ENCODE measurements at regions not wholly inside any gene's neighbourhood (a gene's known extent, or its start where the extent isn't known, plus 50 kb on each side); places are given as distances from the start of the nearest gene placed in this dataset.
"Not testable (repeated sequence)": the region's sequence is repeated elsewhere in the genome, so short reads cannot be mapped to it uniquely, and the experiment has no call there.

GRCh38 chr7:94174375-94174774 lies 170.2 kb upstream of the BET1 start:
- ATAC-seq (replicated peaks) = no peak
- Mint-ChIP-seq H3K36me3 (ENCODE audit: low read depth) (no peaks in the 10 kb centered on the region), H3K4me3 (no peak overlapping the region), H3K27me3 (peaks cover 7% of the 10 kb centered on the region), H3K27ac (no peak overlapping the region), H3K9me3 (no peaks in the 10 kb centered on the region), H3K4me1 (no peaks in the 10 kb centered on the region)

DNA sequence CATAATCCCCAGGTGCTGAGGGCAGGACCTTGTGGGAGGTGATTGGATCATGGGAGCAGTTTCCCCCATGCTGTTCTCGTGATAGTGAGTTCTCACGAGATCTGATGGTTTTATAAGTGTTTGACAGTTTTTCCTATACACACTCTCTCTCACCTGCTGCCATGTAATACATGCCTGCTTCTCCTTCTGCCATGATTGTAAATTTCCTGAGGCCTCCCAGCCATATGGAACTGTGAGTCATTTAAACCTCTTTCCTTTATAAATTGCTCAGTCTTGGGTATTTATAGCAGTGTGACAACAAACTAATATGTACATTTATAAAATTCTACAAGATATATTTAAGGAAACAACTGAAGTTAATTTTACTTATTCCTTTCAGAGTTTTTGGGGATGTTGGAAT lies 170.8 kb upstream of the BET1 start:
- Mint-ChIP-seq H3K27me3 (peaks cover 7% of the 10 kb centered on the region), H3K27ac (no peak overlapping the region), H3K36me3 (ENCODE audit: low read depth) (no peaks in the 10 kb centered on the region), H3K9me3 (no peaks in the 10 kb centered on the region), H3K4me1 (no peaks in the 10 kb centered on the region), H3K4me3 (no peak overlapping the region)
- no peak for ATAC-seq (replicated peaks)

DNA sequence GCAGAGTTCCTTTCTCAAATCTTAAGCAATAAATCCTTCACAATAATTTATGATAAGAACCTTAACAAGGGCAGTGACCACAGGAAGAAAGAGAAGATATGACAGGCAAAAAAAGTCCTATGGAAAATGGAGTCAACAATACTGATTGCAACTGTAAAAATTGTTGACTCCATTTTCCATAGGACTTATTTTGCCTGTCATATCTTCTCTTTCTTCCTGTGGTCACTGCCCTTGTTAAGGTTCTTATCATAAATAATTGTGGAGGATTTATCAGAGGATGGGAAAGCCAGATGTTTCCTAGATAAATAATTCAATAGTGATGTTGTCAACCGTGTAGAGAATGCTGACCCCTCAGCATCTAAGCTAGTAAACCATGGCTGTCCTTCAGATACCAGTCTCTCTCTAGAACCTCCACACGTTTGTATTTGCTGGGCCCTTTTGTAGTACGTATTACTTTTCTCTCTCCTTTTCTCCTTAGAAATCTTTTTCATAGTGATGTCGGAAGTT lies 172.6 kb upstream of the BET1 start:
- Mint-ChIP-seq H3K9me3 (no peaks in the 10 kb centered on the region), H3K4me3 (no peak overlapping the region), H3K27me3 (peaks cover 7% of the 10 kb centered on the region)

DNA sequence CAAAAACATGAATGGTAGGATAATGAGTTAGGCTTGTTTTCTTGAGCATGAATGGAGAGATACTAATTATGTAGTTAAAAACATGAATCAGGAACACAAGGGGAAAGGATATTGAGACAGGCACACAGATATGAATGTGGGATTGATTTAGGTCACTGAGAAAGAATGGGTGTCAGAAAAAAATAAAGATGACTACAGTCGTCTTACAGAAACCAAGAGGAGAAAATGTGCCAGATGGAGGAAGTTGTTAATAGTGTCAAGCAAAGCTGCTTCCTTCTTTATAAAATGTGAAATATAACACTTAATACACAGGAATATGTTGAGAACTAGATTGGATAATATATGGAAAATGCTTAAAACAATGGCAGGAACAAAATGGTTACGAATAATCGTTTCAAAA lies 173.3 kb upstream of the BET1 start:
- H3K27me3 Mint-ChIP-seq = peaks cover 7% of the 10 kb centered on the region
- H3K4me1 Mint-ChIP-seq = no peaks in the 10 kb centered on the region
- no peak for ATAC-seq (replicated peaks)
- H3K36me3 Mint-ChIP-seq (ENCODE audit: low read depth) = no peaks in the 10 kb centered on the region
- H3K27ac Mint-ChIP-seq = no peak overlapping the region
- H3K9me3 Mint-ChIP-seq = no peaks in the 10 kb centered on the region
- H3K4me3 Mint-ChIP-seq = no peak overlapping the region

More for the DNA sequence above, 172.6 kb upstream of the BET1 start:
- no peaks in the 10 kb centered on the region for H3K4me1 Mint-ChIP-seq
- H3K27ac Mint-ChIP-seq = no peak overlapping the region
- no peaks in the 10 kb centered on the region for H3K36me3 Mint-ChIP-seq (ENCODE audit: low read depth)
- ATAC-seq (replicated peaks) = no peak

- Mint-ChIP-seq H3K27ac (no peak overlapping the region), H3K9me3 (no peaks in the 10 kb centered on the region), H3K4me1 (no peaks in the 10 kb centered on the region), H3K4me3 (no peak overlapping the region), H3K27me3 (peaks cover 7% of the 10 kb centered on the region), H3K36me3 (ENCODE audit: low read depth) (no peaks in the 10 kb centered on the region)
- ATAC-seq (replicated peaks) = peak; percentile 76
These were observed 174.1 kb upstream of the BET1 start for GRCh38 chr7:94178230-94178629.

DNA sequence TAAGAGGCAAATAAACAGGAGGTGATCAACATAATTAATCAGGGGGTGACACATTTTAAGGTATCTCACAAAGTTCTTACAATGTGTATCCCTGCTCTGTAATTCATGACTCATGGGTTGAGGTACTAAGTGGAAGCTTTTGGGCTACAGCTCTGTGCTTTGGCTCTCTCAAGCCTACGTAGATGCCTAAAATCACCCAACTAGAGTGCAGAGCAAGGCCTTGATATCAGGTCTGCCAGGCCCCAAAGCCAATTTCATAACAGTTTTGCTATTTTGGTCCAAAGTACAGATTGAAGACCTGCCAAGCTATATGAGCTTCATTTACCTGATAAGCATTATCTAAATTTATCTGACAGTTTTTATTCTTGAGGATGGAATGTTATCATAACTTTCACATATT lies 175.3 kb upstream of the BET1 start:
- Mint-ChIP-seq H3K27ac (no peak overlapping the region), H3K27me3 (peaks cover 4% of the 10 kb centered on the region), H3K36me3 (ENCODE audit: low read depth) (no peaks in the 10 kb centered on the region), H3K4me1 (no peaks in the 10 kb centered on the region), H3K4me3 (no peak overlapping the region), H3K9me3 (no peaks in the 10 kb centered on the region)
- no peak for ATAC-seq (replicated peaks)

DNA sequence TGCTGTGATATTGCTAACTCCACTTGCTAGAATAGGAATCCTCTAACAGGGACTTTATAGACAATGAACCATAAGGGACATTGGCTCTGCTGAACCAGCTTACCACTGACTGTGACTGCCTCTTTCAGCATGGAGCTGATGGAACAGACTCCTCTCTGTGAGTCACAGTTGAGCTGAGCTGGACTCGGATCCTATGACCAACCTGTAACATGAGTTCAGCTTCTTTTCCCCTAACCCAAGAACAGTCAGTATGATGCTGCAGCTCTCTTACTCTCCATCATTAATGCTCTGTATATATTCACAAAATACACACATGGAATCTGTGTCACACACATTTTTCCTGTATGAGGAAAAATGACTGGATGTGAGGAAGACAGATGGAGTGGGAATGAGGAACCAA lies 177.9 kb upstream of the BET1 start:
- H3K36me3 Mint-ChIP-seq (ENCODE audit: low read depth) = no peaks in the 10 kb centered on the region
- no peak overlapping the region for H3K27ac Mint-ChIP-seq
- H3K27me3 Mint-ChIP-seq = peaks cover 4% of the 10 kb centered on the region
- ATAC-seq (replicated peaks) = no peak
- peaks cover 3% of the 10 kb centered on the region for H3K9me3 Mint-ChIP-seq
- no peaks in the 10 kb centered on the region for H3K4me1 Mint-ChIP-seq
- H3K4me3 Mint-ChIP-seq = no peak overlapping the region

DNA sequence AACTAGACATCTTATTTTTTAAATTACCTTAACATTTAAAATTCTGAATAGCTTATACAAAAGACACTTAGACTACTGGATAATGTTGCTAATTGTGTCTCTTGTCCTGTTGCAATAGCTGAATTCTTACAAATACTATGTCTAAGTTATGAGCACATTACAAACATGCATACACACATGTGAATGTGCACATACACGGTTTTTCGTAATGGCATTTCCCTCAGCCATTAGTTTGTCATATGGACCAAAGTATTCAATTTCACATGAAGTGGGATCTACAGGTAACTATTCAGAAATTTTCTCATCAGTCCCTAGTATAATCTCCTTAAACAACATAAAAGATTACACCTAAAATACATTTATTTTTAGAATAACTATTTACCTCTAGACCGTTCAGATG lies 178.6 kb upstream of the BET1 start:
- no peak for ATAC-seq (replicated peaks)
- Mint-ChIP-seq H3K4me3 (no peak overlapping the region), H3K9me3 (peaks cover 4% of the 10 kb centered on the region), H3K4me1 (no peaks in the 10 kb centered on the region), H3K27ac (no peak overlapping the region), H3K36me3 (ENCODE audit: low read depth) (no peaks in the 10 kb centered on the region), H3K27me3 (no peaks in the 10 kb centered on the region)

- H3K36me3 Mint-ChIP-seq (ENCODE audit: low read depth) = no peaks in the 10 kb centered on the region
- H3K27me3 Mint-ChIP-seq = no peaks in the 10 kb centered on the region
- H3K27ac Mint-ChIP-seq = no peak overlapping the region
- H3K9me3 Mint-ChIP-seq = peaks cover 4% of the 10 kb centered on the region
- ATAC-seq (replicated peaks) = no peak
- no peak overlapping the region for H3K4me3 Mint-ChIP-seq
- no peaks in the 10 kb centered on the region for H3K4me1 Mint-ChIP-seq
These were observed 179.2 kb upstream of the BET1 start for GRCh38 chr7:94183289-94183749.

- peaks cover 3% of the 10 kb centered on the region for H3K27me3 Mint-ChIP-seq
- ATAC-seq (replicated peaks) = no peak
- no peak overlapping the region for H3K4me3 Mint-ChIP-seq
- no peaks in the 10 kb centered on the region for H3K36me3 Mint-ChIP-seq (ENCODE audit: low read depth)
- H3K9me3 Mint-ChIP-seq = peaks cover 4% of the 10 kb centered on the region
- no peaks in the 10 kb centered on the region for H3K4me1 Mint-ChIP-seq
- H3K27ac Mint-ChIP-seq = no peak overlapping the region
These were observed 179.7 kb upstream of the BET1 start for GRCh38 chr7:94183891-94184290.

GRCh38 chr7:94188350-94188749 lies 184.2 kb upstream of the BET1 start:
- Mint-ChIP-seq H3K27ac (no peak overlapping the region), H3K36me3 (ENCODE audit: low read depth) (no peaks in the 10 kb centered on the region), H3K4me3 (no peak overlapping the region), H3K9me3 (peaks cover 4% of the 10 kb centered on the region), H3K27me3 (peaks cover 3% of the 10 kb centered on the region), H3K4me1 (no peaks in the 10 kb centered on the region)
- ATAC-seq (replicated peaks) = no peak

DNA sequence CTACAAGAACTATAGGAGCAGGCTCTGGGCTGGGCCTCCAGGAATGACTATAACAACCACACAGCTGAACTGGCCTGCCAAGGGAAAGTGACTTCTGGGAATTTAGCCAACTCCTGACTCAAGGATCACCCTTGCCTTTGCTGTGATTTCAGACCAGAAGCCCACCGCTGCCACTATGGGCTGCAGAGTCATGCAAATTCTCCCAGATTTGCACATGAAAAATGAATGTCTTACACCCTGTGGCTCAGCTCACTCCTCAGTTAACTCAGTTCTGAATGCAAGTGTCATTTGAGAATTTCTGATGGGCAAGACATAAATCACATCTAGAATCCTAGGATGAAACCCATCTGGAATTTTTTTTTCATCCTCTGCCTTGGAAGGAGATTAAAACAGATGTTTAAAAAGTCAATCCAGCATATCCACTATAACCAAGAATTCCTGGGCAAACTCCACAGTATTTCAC lies 186.5 kb upstream of the BET1 start:
- peaks cover 4% of the 10 kb centered on the region for H3K9me3 Mint-ChIP-seq
- no peaks in the 10 kb centered on the region for H3K36me3 Mint-ChIP-seq (ENCODE audit: low read depth)
- no peak overlapping the region for H3K27ac Mint-ChIP-seq
- no peak overlapping the region for H3K4me3 Mint-ChIP-seq
- H3K4me1 Mint-ChIP-seq = no peaks in the 10 kb centered on the region
- peaks cover 3% of the 10 kb centered on the region for H3K27me3 Mint-ChIP-seq
- no peak for ATAC-seq (replicated peaks)

GRCh38 chr7:94194426-94194825 lies 190.3 kb upstream of the BET1 start:
- H3K4me3 Mint-ChIP-seq; H3K27ac Mint-ChIP-seq; H3K27me3 Mint-ChIP-seq; ATAC-seq (replicated peaks); H3K36me3 Mint-ChIP-seq (ENCODE audit: low read depth); H3K9me3 Mint-ChIP-seq; H3K4me1 Mint-ChIP-seq: not testable (repeated sequence)

DNA sequence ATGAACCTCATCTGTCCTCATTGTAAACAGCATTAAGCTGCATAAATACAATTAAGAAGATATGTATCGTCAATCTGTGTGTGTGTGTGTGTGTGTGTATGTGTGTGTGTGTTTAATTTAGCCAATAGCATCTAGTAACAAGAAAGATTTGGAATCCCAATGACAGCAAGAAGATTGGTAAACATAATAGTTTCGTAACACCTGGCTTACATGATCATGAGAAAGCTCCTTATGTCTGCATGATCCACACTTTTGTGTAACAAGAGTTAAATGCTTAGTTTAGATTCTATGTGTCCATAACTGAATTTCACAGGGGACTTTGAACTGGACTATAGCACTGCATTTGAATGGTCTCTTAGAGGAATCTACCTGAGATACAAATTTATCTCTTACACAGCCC lies 191.0 kb upstream of the BET1 start:
- Mint-ChIP-seq H3K9me3 (no peaks in the 10 kb centered on the region), H3K4me1 (no peaks in the 10 kb centered on the region), H3K36me3 (ENCODE audit: low read depth) (no peaks in the 10 kb centered on the region), H3K27ac (no peak overlapping the region), H3K27me3 (no peaks in the 10 kb centered on the region), H3K4me3 (no peak overlapping the region)
- no peak for ATAC-seq (replicated peaks)

GRCh38 chr7:94195813-94196212 lies 191.7 kb upstream of the BET1 start:
- Mint-ChIP-seq H3K27ac (no peak overlapping the region), H3K27me3 (no peaks in the 10 kb centered on the region), H3K36me3 (ENCODE audit: low read depth) (no peaks in the 10 kb centered on the region), H3K9me3 (no peaks in the 10 kb centered on the region), H3K4me1 (no peaks in the 10 kb centered on the region), H3K4me3 (no peak overlapping the region)
- no peak for ATAC-seq (replicated peaks)

GRCh38 chr7:94205529-94205928 lies 189.2 kb upstream of the COL1A2 start:
- Mint-ChIP-seq H3K4me1 (no peaks in the 10 kb centered on the region), H3K27me3 (no peaks in the 10 kb centered on the region), H3K36me3 (ENCODE audit: low read depth) (no peaks in the 10 kb centered on the region), H3K9me3 (peaks cover 3% of the 10 kb centered on the region), H3K27ac (no peak overlapping the region), H3K4me3 (no peak overlapping the region)
- no peak for ATAC-seq (replicated peaks)
